ENCODE measurements at regions not wholly inside any gene's neighbourhood (a gene's known extent, or its start where the extent isn't known, plus 50 kb on each side); places are given as distances from the start of the nearest gene placed in this dataset.
"Not testable (repeated sequence)": the region's sequence is repeated elsewhere in the genome, so short reads cannot be mapped to it uniquely, and the experiment has no call there.

- DNase-seq (ENCODE audit: low spot score in 2 of 2), result no peak
- no peaks in the 10 kb centered on the region for H3K4me1 ChIP-seq
- no peak overlapping the region for H3K27ac ChIP-seq
- no peaks in the 10 kb centered on the region for H3K36me3 ChIP-seq
- TF ChIP-seq CTCF (IDR thresholded peaks at IDR 0.05), result no peak
- TF ChIP-seq EP300 (IDR thresholded peaks at IDR 0.05), result no peak
- TF ChIP-seq POLR2AphosphoS5 (IDR thresholded peaks at IDR 0.05), result no peak
- no peak for TF ChIP-seq POLR2A (IDR thresholded peaks at IDR 0.05)
- H3K4me3 ChIP-seq, result no peak overlapping the region
- H3K9me3 ChIP-seq, result no peaks in the 10 kb centered on the region
- no peaks in the 10 kb centered on the region for H3K27me3 ChIP-seq
These were observed 170.8 kb downstream of the EPM2A start for GRCh38 chr6:145564553-145564952.

DNA sequence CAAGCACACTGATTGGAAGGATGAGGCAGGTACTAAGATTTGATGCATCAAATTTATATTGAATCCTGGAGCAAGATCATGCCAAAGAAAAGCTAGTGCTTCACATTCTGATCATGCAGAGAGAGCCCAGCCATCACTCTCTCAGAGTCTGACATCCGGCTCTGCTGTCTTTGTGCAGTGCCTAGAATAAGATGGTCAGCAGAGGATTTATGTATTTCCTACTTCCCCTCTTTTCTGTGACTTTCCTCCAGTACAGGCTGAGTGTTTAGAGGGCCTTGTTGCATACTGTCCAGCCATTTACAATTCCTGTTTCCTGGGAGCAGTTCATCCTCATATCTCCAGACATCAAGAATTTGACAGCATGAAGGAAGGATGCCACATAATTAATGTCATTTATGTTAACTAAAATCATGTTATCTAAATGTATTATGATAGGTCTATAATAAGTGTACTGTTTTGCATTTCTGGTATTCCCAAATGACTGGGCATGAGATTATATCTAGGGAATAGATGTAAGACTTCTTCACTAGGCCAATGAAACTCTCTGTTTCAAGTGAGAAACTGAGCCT is 167.6 kb downstream of the EPM2A start:
- H3K4me1 ChIP-seq, result no peaks in the 10 kb centered on the region
- no peak overlapping the region for H3K27ac ChIP-seq
- no peak overlapping the region for H3K4me3 ChIP-seq
- 63% methylated on average over 1 of the region's 1 CpG for WGBS
- no peak for DNase-seq (ENCODE audit: low spot score in 2 of 2)
- H3K9me3 ChIP-seq, result no peaks in the 10 kb centered on the region
- no peaks in the 10 kb centered on the region for H3K27me3 ChIP-seq
- H3K36me3 ChIP-seq, result no peaks in the 10 kb centered on the region
- TF ChIP-seq EP300 (IDR thresholded peaks at IDR 0.05), result no peak
- TF ChIP-seq CTCF (IDR thresholded peaks at IDR 0.05), result no peak
- TF ChIP-seq POLR2A (IDR thresholded peaks at IDR 0.05), result no peak

DNA sequence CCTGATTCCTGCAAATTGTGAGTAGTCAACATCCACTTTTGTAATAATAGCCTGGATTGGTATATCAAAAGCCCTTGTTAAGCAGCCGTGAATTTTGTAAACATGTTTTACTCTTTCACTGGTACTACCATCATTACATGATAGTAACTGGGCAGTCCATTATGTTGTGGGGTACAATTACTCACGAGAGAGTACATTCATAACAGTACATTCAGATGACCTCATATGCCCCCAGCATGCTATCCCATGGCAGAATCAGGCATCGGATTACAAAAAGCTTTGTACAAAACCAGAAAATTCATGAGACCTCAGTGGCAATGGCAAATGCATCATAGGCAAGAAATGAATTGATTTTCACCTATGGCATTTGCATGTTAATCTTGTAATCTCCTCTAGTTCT is 166.2 kb downstream of the EPM2A start:
- WGBS, result 54% methylated on average over 3 of the region's 3 CpGs
- H3K27me3 ChIP-seq, result no peaks in the 10 kb centered on the region
- H3K9me3 ChIP-seq, result peaks cover 4% of the 10 kb centered on the region
- DNase-seq (ENCODE audit: low spot score in 2 of 2), result no peak
- H3K27ac ChIP-seq, result no peak overlapping the region
- H3K4me3 ChIP-seq, result no peak overlapping the region
- TF ChIP-seq CTCF (IDR thresholded peaks at IDR 0.05) (no peak), POLR2A (IDR thresholded peaks at IDR 0.05) (no peak), POLR2AphosphoS5 (IDR thresholded peaks at IDR 0.05) (no peak), EP300 (IDR thresholded peaks at IDR 0.05) (no peak)
- no peaks in the 10 kb centered on the region for H3K4me1 ChIP-seq
- no peaks in the 10 kb centered on the region for H3K36me3 ChIP-seq

GRCh38 chr6:145570336-145570735 is 165.0 kb downstream of the EPM2A start:
- not testable (repeated sequence) for H3K4me3 ChIP-seq; H3K27ac ChIP-seq; H3K27me3 ChIP-seq; H3K36me3 ChIP-seq; DNase-seq (ENCODE audit: low spot score in 2 of 2); H3K4me1 ChIP-seq
- 31% methylated on average over 1 of the region's 1 CpG for WGBS
- peaks cover 14% of the 10 kb centered on the region for H3K9me3 ChIP-seq

- not testable (repeated sequence) for H3K27ac ChIP-seq; DNase-seq (ENCODE audit: low spot score in 2 of 2); H3K4me3 ChIP-seq; H3K27me3 ChIP-seq; H3K4me1 ChIP-seq; H3K36me3 ChIP-seq
- WGBS, result 100% methylated on average over 1 of the region's 1 CpG
- H3K9me3 ChIP-seq, result peaks cover 19% of the 10 kb centered on the region
These were observed 161.1 kb downstream of the EPM2A start for GRCh38 chr6:145574269-145574668.

Measured in suprapubic skin (tissue), 4 donors.